RWPE1 (cell line): ENCODE measurements at regions not wholly inside any gene's neighbourhood (a gene's known extent, or its start where the extent isn't known, plus 50 kb on each side); places are given as distances from the start of the nearest gene placed in this dataset.

Source experiments
- CTCF ChIA-PET: fragments of 350-600 bp; sonication (Branson Sonifier 250); formaldehyde crosslinking; extraction: SDS; loops from one replicate; lab custom pipeline; 2021; lab: Yijun Ruan, JAX
- POLR2A ChIA-PET: fragments of 400-600 bp; formaldehyde crosslinking; extraction: SDS; loops from one replicate; lab custom pipeline; 2020; ENCODE audit warnings: antibody characterized with exemption; ENCODE audit not compliant: low non-redundant PET; lab: Yijun Ruan, JAX
- DNase-seq: peaks from one replicate; pipeline ENCODE4 v3.0.0; 2012; ENCODE audit warnings: low spot score
- H3K27ac ChIP-seq: fragments of 450-650 bp; 2 replicates; pipeline ENCODE4 v1.5.1; 2017
- TF ChIP-seq, protein P1 (sequence below): fragments of 450-650 bp; conservative IDR thresholded peaks from 2 replicates; pipeline ENCODE4 v1.5.1; 2017; ENCODE audit warnings: low read depth, mild to moderate bottlenecking

DNA sequence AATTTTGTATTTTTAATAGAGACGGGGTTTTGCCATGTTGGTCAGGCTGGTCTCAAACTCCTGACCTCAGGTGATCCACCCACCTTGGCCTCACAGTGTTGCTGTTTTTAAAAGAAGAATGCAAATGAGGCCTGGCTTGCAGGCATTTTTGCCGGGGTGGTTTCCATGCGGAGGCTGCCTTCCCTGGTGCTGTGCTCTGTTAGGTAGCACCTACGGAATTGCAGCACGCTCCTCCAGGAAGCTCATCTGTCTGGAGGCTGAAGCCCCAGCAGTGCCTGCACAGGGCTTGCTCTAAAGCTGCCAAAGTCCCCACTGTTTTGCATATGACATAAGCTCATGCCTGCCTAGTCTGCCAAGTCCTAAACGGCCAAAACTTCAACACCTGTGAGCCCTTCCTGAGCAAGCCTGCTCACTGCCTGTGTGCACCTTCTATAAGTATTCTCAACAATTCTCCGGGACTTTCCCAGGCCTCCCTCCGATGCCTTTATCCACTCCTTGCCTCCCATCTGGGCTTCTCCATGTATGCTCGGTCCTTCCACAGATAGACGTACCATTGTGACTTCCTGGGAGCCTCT is 551.3 kb upstream of the RAB6C start:
- TF ChIP-seq, protein P1, sequence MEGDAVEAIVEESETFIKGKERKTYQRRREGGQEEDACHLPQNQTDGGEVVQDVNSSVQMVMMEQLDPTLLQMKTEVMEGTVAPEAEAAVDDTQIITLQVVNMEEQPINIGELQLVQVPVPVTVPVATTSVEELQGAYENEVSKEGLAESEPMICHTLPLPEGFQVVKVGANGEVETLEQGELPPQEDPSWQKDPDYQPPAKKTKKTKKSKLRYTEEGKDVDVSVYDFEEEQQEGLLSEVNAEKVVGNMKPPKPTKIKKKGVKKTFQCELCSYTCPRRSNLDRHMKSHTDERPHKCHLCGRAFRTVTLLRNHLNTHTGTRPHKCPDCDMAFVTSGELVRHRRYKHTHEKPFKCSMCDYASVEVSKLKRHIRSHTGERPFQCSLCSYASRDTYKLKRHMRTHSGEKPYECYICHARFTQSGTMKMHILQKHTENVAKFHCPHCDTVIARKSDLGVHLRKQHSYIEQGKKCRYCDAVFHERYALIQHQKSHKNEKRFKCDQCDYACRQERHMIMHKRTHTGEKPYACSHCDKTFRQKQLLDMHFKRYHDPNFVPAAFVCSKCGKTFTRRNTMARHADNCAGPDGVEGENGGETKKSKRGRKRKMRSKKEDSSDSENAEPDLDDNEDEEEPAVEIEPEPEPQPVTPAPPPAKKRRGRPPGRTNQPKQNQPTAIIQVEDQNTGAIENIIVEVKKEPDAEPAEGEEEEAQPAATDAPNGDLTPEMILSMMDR, result no peak
- CTCF ChIA-PET, result interaction anchor here (0.7 kb wide), 1 partner anchor 216 kb away, joined by 3 read pairs; no protein-coding TSS in a partner anchor
- no peak for DNase-seq
- POLR2A ChIA-PET, result no interaction called here
- no peak overlapping the region for H3K27ac ChIP-seq

DNA sequence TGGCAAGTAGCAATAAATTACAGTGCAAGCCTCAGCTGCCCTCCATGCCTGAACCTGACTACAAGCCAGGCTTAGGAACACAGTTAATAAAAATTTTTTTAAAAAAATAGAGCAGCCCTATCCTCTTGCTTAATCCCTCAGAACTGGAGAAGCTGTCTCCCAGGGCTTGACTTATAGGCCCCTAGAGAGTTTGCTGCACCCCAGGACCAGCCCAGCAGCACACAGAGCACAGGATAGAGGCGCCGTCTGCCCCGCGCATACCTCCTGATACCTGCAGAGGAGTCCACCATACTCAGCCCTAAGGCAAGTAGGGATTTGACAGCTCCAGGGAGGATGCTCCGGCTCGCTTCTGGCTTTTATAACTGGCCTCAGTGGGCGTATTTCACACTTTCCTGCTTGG is 548.6 kb upstream of the RAB6C start:
- CTCF ChIA-PET, result no interaction called here
- H3K27ac ChIP-seq, result no peak overlapping the region
- POLR2A ChIA-PET, result no interaction called here
- DNase-seq, result no peak
- TF ChIP-seq, protein P1, result no peak

DNA sequence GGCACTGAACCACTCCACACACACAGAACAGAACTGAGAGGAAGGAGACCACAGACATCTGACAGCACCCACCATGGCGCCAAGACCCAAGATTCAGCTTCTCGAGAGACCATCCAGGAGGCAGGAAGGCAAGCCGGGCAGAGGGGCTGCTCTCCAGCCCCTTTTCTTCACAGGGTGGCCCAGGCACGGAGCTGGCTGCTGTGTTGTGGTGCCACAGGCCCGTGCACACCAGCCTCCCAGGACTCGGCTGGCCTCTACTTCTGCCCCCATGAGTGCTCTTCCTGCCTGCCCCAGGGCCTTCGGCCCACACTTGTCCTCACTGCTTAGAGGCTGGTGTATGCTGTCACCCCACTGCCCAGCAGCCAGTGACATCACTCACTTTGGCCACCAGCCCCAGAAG is 547.6 kb upstream of the RAB6C start:
- CTCF ChIA-PET, result interaction anchor here (0.7 kb wide), 1 partner anchor 22 kb away, joined by 4 read pairs; no protein-coding TSS in a partner anchor
- H3K27ac ChIP-seq, result no peak overlapping the region
- TF ChIP-seq, protein P1, result no peak
- POLR2A ChIA-PET, result no interaction called here
- no peak for DNase-seq

DNA sequence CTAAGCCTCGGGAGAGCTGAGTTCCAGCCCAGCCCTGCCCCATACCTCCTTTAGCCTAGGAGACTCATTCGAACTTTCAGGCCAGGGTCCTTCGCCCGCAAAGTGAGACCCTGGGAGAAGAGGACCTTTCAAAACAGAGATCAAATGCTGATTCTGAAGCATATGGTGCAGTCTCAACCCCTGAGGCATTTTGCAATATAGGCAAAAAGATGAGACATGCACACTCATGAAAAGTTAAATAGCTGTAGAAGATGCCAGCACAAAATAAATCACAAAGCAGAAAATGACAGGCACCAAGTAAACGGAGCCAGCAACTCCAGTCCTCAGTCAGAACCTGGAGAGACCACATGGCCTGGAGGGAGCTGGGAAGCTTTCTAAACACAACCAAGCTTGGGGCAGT is 542.7 kb upstream of the RAB6C start:
- ChIA-PET CTCF (interaction anchor here (0.6 kb wide), 2 partner anchors 17 to 1277 kb away, joined by 3 read pairs; no protein-coding TSS in a partner anchor), POLR2A (no interaction called here)
- no peak overlapping the region for H3K27ac ChIP-seq
- TF ChIP-seq, protein P1, result no peak
- DNase-seq, result no peak

DNA sequence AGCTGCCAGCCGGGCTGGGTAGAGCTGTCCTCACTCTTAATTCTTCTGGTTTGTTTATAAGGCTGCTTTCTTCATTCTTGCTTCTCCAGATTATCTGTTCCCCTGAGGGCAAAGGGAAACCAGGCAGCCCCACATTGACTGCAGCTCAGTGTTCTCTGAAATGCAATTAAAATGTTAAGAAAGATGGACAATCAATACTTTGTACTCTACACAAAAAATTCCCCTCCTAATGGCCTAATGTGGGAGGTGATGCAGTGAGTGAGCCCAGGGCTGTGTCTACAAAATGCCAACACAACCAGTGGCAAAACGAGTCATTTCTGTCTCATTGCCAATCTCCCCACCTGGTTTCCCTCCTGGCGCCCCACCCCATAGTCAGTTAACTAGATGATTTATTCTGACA is 541.7 kb upstream of the RAB6C start:
- ChIA-PET CTCF (interaction anchor here (0.6 kb wide), 1 partner anchor 18 kb away, joined by 3 read pairs; no protein-coding TSS in a partner anchor), POLR2A (no interaction called here)
- TF ChIP-seq, protein P1, result no peak
- H3K27ac ChIP-seq, result no peak overlapping the region
- DNase-seq, result no peak

DNA sequence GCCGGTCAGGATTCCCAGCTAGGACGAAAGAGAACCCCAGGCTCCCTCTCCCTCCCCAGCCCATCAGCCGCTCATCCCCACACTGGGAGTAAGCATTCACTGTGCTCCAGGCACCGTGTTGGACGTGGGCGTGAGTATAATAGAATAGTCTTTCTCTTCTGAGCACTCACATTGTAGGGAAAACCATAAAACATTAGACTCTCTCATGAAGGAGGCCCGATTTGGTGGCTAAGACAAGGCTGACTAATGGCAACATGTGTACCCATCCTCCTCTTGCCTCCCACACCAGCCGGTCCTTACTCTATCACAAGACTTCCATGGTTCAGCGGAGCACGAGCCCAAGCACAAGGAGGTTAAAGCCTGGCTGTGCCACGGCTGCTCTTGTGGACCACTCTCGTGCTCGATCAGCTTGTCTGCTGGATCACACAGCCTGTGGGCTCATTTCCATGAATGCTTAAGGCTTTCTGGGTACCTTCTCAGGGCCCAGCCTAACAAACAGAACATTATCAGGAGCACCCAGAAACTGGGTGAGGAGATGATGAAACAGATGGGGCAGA is 540.9 kb upstream of the RAB6C start:
- no peak for DNase-seq
- ChIA-PET CTCF (no interaction called here), POLR2A (no interaction called here)
- H3K27ac ChIP-seq, result no peak overlapping the region
- TF ChIP-seq, protein P1, result no peak
